GM19397 (cell line): ENCODE measurements at regions not wholly inside any gene's neighbourhood (a gene's known extent, or its start where the extent isn't known, plus 50 kb on each side); places are given as distances from the start of the nearest gene placed in this dataset.

Experiments
- ATAC-seq: cut with Tn5 transposase; IDR thresholded peaks from one replicate; pipeline ENCODE4 v1.9.1; 2021; ENCODE audit warnings: mild to moderate bottlenecking, moderate library complexity; ENCODE audit not compliant: unreplicated experiment

GRCh38 chr5:133882389-133882695 lies 86.1 kb downstream of the C5orf15 start:
- no peak for ATAC-seq

- ATAC-seq, result no peak
Measured at GRCh38 chr5:133881576-133882388, 86.6 kb downstream of the C5orf15 start.

- ATAC-seq, result no peak
Measured at GRCh38 chr5:133878236-133878555, 90.2 kb downstream of the C5orf15 start.

GRCh38 chr5:133877351-133878235 lies 90.8 kb downstream of the C5orf15 start:
- no peak for ATAC-seq

GRCh38 chr5:133876266-133876665 lies 92.2 kb downstream of the C5orf15 start:
- no peak for ATAC-seq

GRCh38 chr5:133875179-133875578 lies 93.2 kb downstream of the C5orf15 start:
- no peak for ATAC-seq

GRCh38 chr5:133873449-133873848 lies 95.0 kb downstream of the C5orf15 start:
- ATAC-seq, result no peak

GRCh38 chr5:133870661-133871060 lies 97.8 kb downstream of the C5orf15 start:
- ATAC-seq, result no peak

GRCh38 chr5:133869519-133870335 lies 98.7 kb downstream of the C5orf15 start:
- ATAC-seq, result no peak

- ATAC-seq, result no peak
Measured at GRCh38 chr5:133868946-133869518, 99.4 kb downstream of the C5orf15 start.

- no peak for ATAC-seq
Measured at GRCh38 chr5:133867851-133868545, 100.4 kb downstream of the C5orf15 start.

GRCh38 chr5:133867341-133867740 lies 101.1 kb downstream of the C5orf15 start:
- ATAC-seq, result no peak

GRCh38 chr5:133866903-133867245 lies 101.6 kb downstream of the C5orf15 start:
- ATAC-seq, result no peak

- no peak for ATAC-seq
Measured at GRCh38 chr5:133866160-133866902, 102.1 kb downstream of the C5orf15 start.

- ATAC-seq, result no peak
Measured at GRCh38 chr5:133865113-133865512, 103.3 kb downstream of the C5orf15 start.

- ATAC-seq, result no peak
Measured at GRCh38 chr5:133864711-133865110, 103.7 kb downstream of the C5orf15 start.

- ATAC-seq, result no peak
Measured at GRCh38 chr5:133863857-133864585, 104.4 kb downstream of the C5orf15 start.

GRCh38 chr5:133861161-133861737 lies 107.2 kb downstream of the C5orf15 start:
- no peak for ATAC-seq

- no peak for ATAC-seq
Measured at GRCh38 chr5:133859073-133859472, 109.4 kb downstream of the C5orf15 start.
